GM12878 (cell line): ENCODE measurements at regions not wholly inside any gene's neighbourhood (a gene's known extent, or its start where the extent isn't known, plus 50 kb on each side); places are given as distances from the start of the nearest gene placed in this dataset.

Experiments
- ATAC-seq: fragments of 200-7000 bp; cut with Tn5 transposase; 3 replicates; pipeline ENCODE4 v1.9.1; 2020; ENCODE audit warnings: mild to moderate bottlenecking, moderate library complexity
- BruUV-seq: library from RNA; stranded (reverse); fragments of 400-500 nt; replicated peaks from 2 replicates; lab custom pipeline; 2021; lab: Mats Ljungman, UMichigan
- CTCF ChIA-PET: fragments of 300-600 bp; sonication (Branson Sonifier 250); formaldehyde crosslinking; extraction: SDS; loops from one replicate; lab custom pipeline; 2021; ENCODE audit warnings: inconsistent platforms; lab: Yijun Ruan, JAX
- POLR2A ChIA-PET: fragments of 350-600 bp; formaldehyde crosslinking; extraction: SDS; loops from one replicate; lab custom pipeline; 2021; ENCODE audit warnings: inconsistent platforms; lab: Charles Lee
- RAD21 ChIA-PET: fragments of 300-600 bp; sonication (Branson Sonifier 250); formaldehyde crosslinking; loops from one replicate; lab custom pipeline; 2023; ENCODE audit warnings: antibody characterized with exemption; ENCODE audit not compliant: unreplicated experiment; lab: Charles Lee
- SMC1A ChIA-PET: fragments of 300-600 bp; sonication (Branson Sonifier 250); formaldehyde crosslinking; loops from one replicate; lab custom pipeline; 2023; ENCODE audit not compliant: unreplicated experiment, uncharacterized antibody; lab: Charles Lee
- DNase-seq: peaks from one replicate; pipeline ENCODE4 v3.0.0-alpha.2; 2011; ENCODE audit warnings: low read depth, low spot score
- FAIRE-seq: peaks from 3 replicates; lab custom pipeline; 2011; peaks lifted over from hg19 to GRCh38; lab: Jason Lieb, UNC
- H2AFZ ChIP-seq: 2 replicates; pipeline ENCODE4 v1.6.0; 2011; ENCODE audit warnings: low read depth, low read length, control low read depth; ENCODE audit not compliant: control insufficient read depth
- H3K27ac ChIP-seq: 2 replicates; pipeline ENCODE4 v1.5.1; 2011; ENCODE audit warnings: control low read depth; ENCODE audit not compliant: control insufficient read depth, insufficient read depth
- H3K27me3 ChIP-seq, 2 experiments: replicated peaks in 1 of 2; 2 replicates each; pipeline versions ENCODE4 v1.6.0 to v1.6.1; 2011; ENCODE audit warnings: low read length in 1 of 2; ENCODE audit not compliant: control insufficient read depth in 2 of 2, insufficient read depth in 2 of 2
- H3K36me3 ChIP-seq, 2 experiments: 2 replicates each; pipeline ENCODE4 v1.5.1; 2011; ENCODE audit warnings: low read length in 1 of 2; ENCODE audit not compliant: control insufficient read depth in 2 of 2, insufficient read depth in 2 of 2
- H3K4me1 ChIP-seq: 2 replicates; pipeline ENCODE4 v1.6.1; 2011; ENCODE audit warnings: mild to moderate bottlenecking, low read length, moderate library complexity, mixed read lengths; ENCODE audit not compliant: control insufficient read depth, insufficient read depth
- H3K4me2 ChIP-seq: 2 replicates; pipeline ENCODE4 v1.6.0; 2011; ENCODE audit warnings: control low read depth; ENCODE audit not compliant: control insufficient read depth, insufficient read depth
- H3K4me3 ChIP-seq: fragments of 200-600 bp; sonication (generic); 2 replicates; pipeline ENCODE4 v1.5.1; 2016
- H3K79me2 ChIP-seq: 2 replicates; pipeline ENCODE4 v1.6.0; 2011; ENCODE audit warnings: low read length; ENCODE audit not compliant: control insufficient read depth, insufficient read depth
- H3K9ac ChIP-seq: 2 replicates; pipeline ENCODE4 v1.8.0; 2011; ENCODE audit warnings: low read length, control low read depth, mixed read lengths; ENCODE audit not compliant: control insufficient read depth, insufficient read depth
- H3K9me3 ChIP-seq: replicated peaks from 3 replicates; pipeline ENCODE4 v1.5.1; 2011; ENCODE audit warnings: mild to moderate bottlenecking, low read length; ENCODE audit not compliant: control insufficient read depth, insufficient read depth
- H4K20me1 ChIP-seq: 2 replicates; pipeline ENCODE4 v1.6.0; 2011; ENCODE audit not compliant: control insufficient read depth, insufficient read depth
- BACH1 ChIP-seq: fragments of 450-650 bp; IDR thresholded peaks from 2 replicates; pipeline ENCODE4 v1.6.1; 2017; ENCODE audit warnings: mild to moderate bottlenecking, borderline replicate concordance
- ESRRA ChIP-seq: IDR thresholded peaks from 2 replicates; pipeline ENCODE4 v1.6.1; 2012; ENCODE audit warnings: mild to moderate bottlenecking, low read length, improper control_type of control experiment
- ETV6 ChIP-seq, 2 experiments: fragments of 450-650 bp in 1 of 2; IDR thresholded peaks in 1 of 2; conservative IDR thresholded peaks in 1 of 2; 2 replicates each; pipeline ENCODE4 v1.6.1; 2014; ENCODE audit warnings: antibody characterized with exemption in 1 of 2, borderline replicate concordance in 1 of 2, low read depth in 1 of 2, mild to moderate bottlenecking in 1 of 2, moderate library complexity in 1 of 2
- FOXM1 ChIP-seq: IDR thresholded peaks from 2 replicates; pipeline ENCODE4 v1.6.1; 2012; ENCODE audit warnings: low read depth, mild to moderate bottlenecking, inconsistent platforms, low read length, moderate library complexity
- HDAC6 ChIP-seq: fragments of 200-600 bp; sonication (generic); IDR thresholded peaks from one replicate; pipeline ENCODE4 v1.8.0; 2017; ENCODE audit warnings: antibody characterized with exemption; ENCODE audit not compliant: unreplicated experiment
- MTA2 ChIP-seq: fragments of 450-650 bp; IDR thresholded peaks from 2 replicates; pipeline ENCODE4 v1.6.1; 2016; ENCODE audit warnings: low read depth, mild to moderate bottlenecking, moderate library complexity
- NRF1 ChIP-seq: conservative IDR thresholded peaks from 2 replicates; pipeline ENCODE4 v1.6.1; 2011; ENCODE audit warnings: mild to moderate bottlenecking, low read depth, low read length, improper control_type of control experiment
- PAX5 ChIP-seq: IDR thresholded peaks from 2 replicates; pipeline ENCODE4 v1.6.1; 2011; ENCODE audit warnings: low read depth, low read length, borderline replicate concordance
- PBX3 ChIP-seq: IDR thresholded peaks from 2 replicates; pipeline ENCODE4 v1.6.1; 2011; ENCODE audit warnings: mild to moderate bottlenecking, low read depth, low read length, moderate library complexity; ENCODE audit not compliant: insufficient replicate concordance
- PRDM15 ChIP-seq: fragments of 450-650 bp; formaldehyde crosslinking; IDR thresholded peaks from 2 replicates; pipeline ENCODE4 v1.4.0; 2020; ENCODE audit warnings: mild to moderate bottlenecking, moderate library complexity
- SMAD1 ChIP-seq: fragments of 450-650 bp; IDR thresholded peaks from 2 replicates; pipeline ENCODE4 v1.6.1; 2018; ENCODE audit warnings: mild to moderate bottlenecking, low read depth; ENCODE audit not compliant: partially characterized antibody
- SMAD5 ChIP-seq: IDR thresholded peaks from 2 replicates; pipeline ENCODE4 v1.6.1; 2016; ENCODE audit warnings: antibody characterized with exemption, low read depth
- TBL1XR1 ChIP-seq: IDR thresholded peaks from 2 replicates; pipeline ENCODE4 v1.6.1; 2012; ENCODE audit warnings: low read depth, low read length, improper control_type of control experiment
- WGBS: methylation state at CpG from one replicate; pipeline ENCODE4 v1.1.6; 2016; ENCODE audit warnings: low lambda C conversion rate; ENCODE audit not compliant: insufficient replicate concordance, insufficient coverage; ENCODE audit errors: missing lambda C conversion rate; 5-methylcytosine and 5-hydroxymethylcytosine counted together
- in situ Hi-C: fragments of 300-500 bp; cut with MboI; formaldehyde crosslinking; loops from 9 replicates; pipeline ENCODE4 v1.14.3; 2018; ENCODE audit warnings: mixed read lengths
- intact Hi-C: fragments of 100-400 bp; cut with micrococcal nuclease; formaldehyde crosslinking; loops from one replicate; pipeline ENCODE4 v1.14.2; 2022; ENCODE audit not compliant: unreplicated experiment
- TF ChIP-seq, protein P1 (sequence below): fragments of 450-650 bp; IDR thresholded peaks from 2 replicates; pipeline ENCODE4 v1.6.1; 2017; ENCODE audit warnings: mild to moderate bottlenecking, moderate library complexity

GRCh38 chr2:211205358-211205757 lies 649.0 kb downstream of the CPS1 start:
- Histone ChIP-seq H3K4me1 (no peaks in the 10 kb centered on the region), H3K9ac (no peak overlapping the region), H3K4me3 (no peak overlapping the region), H2AFZ (no peak overlapping the region), H3K79me2 (no peaks in the 10 kb centered on the region), H4K20me1 (no peaks in the 10 kb centered on the region), H3K9me3 (no peaks in the 10 kb centered on the region), H3K27me3 (no peaks in the 10 kb centered on the region), H3K4me2 (no peak overlapping the region), H3K36me3 (no peaks in the 10 kb centered on the region), H3K27ac (no peak overlapping the region)
- POLR2A ChIA-PET = no interaction called here
- RAD21 ChIA-PET = no interaction called here
- no peak for DNase-seq
- BruUV-seq = no TSS peak
- FAIRE-seq = no peak
- SMC1A ChIA-PET = no interaction called here
- CTCF ChIA-PET = no interaction called here
- WGBS = 0% methylated on average over 1 of the region's 1 CpG
- in situ Hi-C loops (no loop called here), intact Hi-C loops (no loop called here)
- ATAC-seq = no peak
- TF ChIP-seq HDAC6 = no peak
- no peak for TF ChIP-seq NRF1
- no peak for TF ChIP-seq SMAD1
- no peak for TF ChIP-seq FOXM1
- TF ChIP-seq ESRRA = no peak
- TF ChIP-seq BACH1 = no peak
- TF ChIP-seq TBL1XR1 = no peak
- no peak for TF ChIP-seq ETV6 (conservative IDR thresholded peaks at IDR 0.05 in 1 of 2, IDR thresholded peaks at IDR 0.05 in 1 of 2; ENCODE audit: borderline replicate concordance in 1 of 2, low read depth in 1 of 2)
- no peak for TF ChIP-seq PAX5
- no peak for TF ChIP-seq PRDM15 (CRISPR knock-in tag)
- TF ChIP-seq SMAD5 = no peak
- TF ChIP-seq MTA2 = no peak
- TF ChIP-seq, protein P1, sequence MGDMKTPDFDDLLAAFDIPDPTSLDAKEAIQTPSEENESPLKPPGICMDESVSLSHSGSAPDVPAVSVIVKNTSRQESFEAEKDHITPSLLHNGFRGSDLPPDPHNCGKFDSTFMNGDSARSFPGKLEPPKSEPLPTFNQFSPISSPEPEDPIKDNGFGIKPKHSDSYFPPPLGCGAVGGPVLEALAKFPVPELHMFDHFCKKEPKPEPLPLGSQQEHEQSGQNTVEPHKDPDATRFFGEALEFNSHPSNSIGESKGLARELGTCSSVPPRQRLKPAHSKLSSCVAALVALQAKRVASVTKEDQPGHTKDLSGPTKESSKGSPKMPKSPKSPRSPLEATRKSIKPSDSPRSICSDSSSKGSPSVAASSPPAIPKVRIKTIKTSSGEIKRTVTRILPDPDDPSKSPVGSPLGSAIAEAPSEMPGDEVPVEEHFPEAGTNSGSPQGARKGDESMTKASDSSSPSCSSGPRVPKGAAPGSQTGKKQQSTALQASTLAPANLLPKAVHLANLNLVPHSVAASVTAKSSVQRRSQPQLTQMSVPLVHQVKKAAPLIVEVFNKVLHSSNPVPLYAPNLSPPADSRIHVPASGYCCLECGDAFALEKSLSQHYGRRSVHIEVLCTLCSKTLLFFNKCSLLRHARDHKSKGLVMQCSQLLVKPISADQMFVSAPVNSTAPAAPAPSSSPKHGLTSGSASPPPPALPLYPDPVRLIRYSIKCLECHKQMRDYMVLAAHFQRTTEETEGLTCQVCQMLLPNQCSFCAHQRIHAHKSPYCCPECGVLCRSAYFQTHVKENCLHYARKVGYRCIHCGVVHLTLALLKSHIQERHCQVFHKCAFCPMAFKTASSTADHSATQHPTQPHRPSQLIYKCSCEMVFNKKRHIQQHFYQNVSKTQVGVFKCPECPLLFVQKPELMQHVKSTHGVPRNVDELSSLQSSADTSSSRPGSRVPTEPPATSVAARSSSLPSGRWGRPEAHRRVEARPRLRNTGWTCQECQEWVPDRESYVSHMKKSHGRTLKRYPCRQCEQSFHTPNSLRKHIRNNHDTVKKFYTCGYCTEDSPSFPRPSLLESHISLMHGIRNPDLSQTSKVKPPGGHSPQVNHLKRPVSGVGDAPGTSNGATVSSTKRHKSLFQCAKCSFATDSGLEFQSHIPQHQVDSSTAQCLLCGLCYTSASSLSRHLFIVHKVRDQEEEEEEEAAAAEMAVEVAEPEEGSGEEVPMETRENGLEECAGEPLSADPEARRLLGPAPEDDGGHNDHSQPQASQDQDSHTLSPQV = no peak
- TF ChIP-seq PBX3 = no peak
